ENCODE measurements at regions not wholly inside any gene's neighbourhood (a gene's known extent, or its start where the extent isn't known, plus 50 kb on each side); places are given as distances from the start of the nearest gene placed in this dataset.

GRCh38 chr5:123868267-123868666 is 356.3 kb downstream of the CSNK1G3 start:
- TF ChIP-seq, protein P1, sequence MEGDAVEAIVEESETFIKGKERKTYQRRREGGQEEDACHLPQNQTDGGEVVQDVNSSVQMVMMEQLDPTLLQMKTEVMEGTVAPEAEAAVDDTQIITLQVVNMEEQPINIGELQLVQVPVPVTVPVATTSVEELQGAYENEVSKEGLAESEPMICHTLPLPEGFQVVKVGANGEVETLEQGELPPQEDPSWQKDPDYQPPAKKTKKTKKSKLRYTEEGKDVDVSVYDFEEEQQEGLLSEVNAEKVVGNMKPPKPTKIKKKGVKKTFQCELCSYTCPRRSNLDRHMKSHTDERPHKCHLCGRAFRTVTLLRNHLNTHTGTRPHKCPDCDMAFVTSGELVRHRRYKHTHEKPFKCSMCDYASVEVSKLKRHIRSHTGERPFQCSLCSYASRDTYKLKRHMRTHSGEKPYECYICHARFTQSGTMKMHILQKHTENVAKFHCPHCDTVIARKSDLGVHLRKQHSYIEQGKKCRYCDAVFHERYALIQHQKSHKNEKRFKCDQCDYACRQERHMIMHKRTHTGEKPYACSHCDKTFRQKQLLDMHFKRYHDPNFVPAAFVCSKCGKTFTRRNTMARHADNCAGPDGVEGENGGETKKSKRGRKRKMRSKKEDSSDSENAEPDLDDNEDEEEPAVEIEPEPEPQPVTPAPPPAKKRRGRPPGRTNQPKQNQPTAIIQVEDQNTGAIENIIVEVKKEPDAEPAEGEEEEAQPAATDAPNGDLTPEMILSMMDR (conservative IDR thresholded peaks at IDR 0.05 in 1 of 2, IDR thresholded peaks at IDR 0.05 in 1 of 2; ENCODE audit: low read depth in 1 of 2, low read length in 2 of 2), result no peak
- no peak for TF ChIP-seq EZH2 (IDR thresholded peaks at IDR 0.05; ENCODE audit: low read length, missing control alignments)

Measured in fibroblast of lung (primary cell).